H1 (cell line): ENCODE measurements at regions not wholly inside any gene's neighbourhood (a gene's known extent, or its start where the extent isn't known, plus 50 kb on each side); places are given as distances from the start of the nearest gene placed in this dataset.

Source experiments
- E2F6 ChIP-seq: IDR thresholded peaks from 2 replicates; pipeline ENCODE4 v1.6.1; 2012; ENCODE audit warnings: inconsistent platforms
- EZH2 ChIP-seq: fragments of 200-600 bp; sonication (generic); IDR thresholded peaks from 2 replicates; pipeline ENCODE4 v1.7.1; 2012; ENCODE audit warnings: low read depth, mild to moderate bottlenecking, moderate library complexity, low read length, inconsistent platforms; ENCODE audit not compliant: severe bottlenecking
- HDAC2 ChIP-seq, 2 experiments: fragments of 300-600 bp in 1 of 2; sonication (generic) in 1 of 2; IDR thresholded peaks; 2 replicates each; pipeline ENCODE4 v1.6.1; 2011 to 2012; ENCODE audit warnings: low read depth in 2 of 2, low read length in 2 of 2, mild to moderate bottlenecking in 2 of 2, moderate library complexity in 2 of 2, borderline replicate concordance in 1 of 2, inconsistent platforms in 1 of 2
- NANOG ChIP-seq: IDR thresholded peaks from 2 replicates; pipeline ENCODE4 v1.6.1; 2011; ENCODE audit warnings: low read length, low read depth, mild to moderate bottlenecking, inconsistent platforms; ENCODE audit not compliant: insufficient read depth, poor library complexity, severe bottlenecking
- SIX5 ChIP-seq: IDR thresholded peaks from 2 replicates; pipeline ENCODE4 v1.6.1; 2011; ENCODE audit warnings: mild to moderate bottlenecking, low read depth, low read length
- TF ChIP-seq, protein P1 (sequence below): fragments of 300-600 bp; sonication (generic); IDR thresholded peaks from 2 replicates; pipeline ENCODE4 v1.7.1; 2012; ENCODE audit warnings: low read length, moderate library complexity, mild to moderate bottlenecking, inconsistent platforms; ENCODE audit not compliant: insufficient replicate concordance

DNA sequence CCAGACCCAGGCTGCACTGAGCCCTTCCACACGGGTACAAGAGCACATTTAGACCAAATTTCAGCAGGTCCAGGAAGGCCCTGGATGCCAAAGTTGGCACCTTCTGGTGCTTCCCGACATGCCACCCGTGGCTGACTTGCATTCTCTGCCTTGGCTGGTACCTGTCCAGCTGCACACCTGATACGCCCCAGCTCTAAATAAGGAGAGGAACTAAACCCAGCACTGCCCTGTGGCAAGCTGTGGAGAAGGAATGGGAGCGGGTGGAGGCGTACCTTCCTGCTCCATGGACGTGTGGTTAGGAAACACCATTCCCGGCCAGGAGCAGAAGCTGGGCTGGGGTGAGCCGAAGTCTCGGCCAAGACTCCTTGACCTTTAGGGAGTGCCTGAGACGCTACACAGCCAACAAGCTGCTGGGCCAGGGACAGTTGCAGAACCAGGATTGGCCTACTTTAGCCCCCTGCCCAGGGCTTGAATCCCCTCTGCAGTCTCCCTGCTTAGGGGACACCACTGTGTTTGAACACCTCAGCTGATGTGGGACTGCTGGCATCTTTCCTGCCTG lies 86.5 kb upstream of the TAF1B start (continued):
- TF ChIP-seq, protein P1, sequence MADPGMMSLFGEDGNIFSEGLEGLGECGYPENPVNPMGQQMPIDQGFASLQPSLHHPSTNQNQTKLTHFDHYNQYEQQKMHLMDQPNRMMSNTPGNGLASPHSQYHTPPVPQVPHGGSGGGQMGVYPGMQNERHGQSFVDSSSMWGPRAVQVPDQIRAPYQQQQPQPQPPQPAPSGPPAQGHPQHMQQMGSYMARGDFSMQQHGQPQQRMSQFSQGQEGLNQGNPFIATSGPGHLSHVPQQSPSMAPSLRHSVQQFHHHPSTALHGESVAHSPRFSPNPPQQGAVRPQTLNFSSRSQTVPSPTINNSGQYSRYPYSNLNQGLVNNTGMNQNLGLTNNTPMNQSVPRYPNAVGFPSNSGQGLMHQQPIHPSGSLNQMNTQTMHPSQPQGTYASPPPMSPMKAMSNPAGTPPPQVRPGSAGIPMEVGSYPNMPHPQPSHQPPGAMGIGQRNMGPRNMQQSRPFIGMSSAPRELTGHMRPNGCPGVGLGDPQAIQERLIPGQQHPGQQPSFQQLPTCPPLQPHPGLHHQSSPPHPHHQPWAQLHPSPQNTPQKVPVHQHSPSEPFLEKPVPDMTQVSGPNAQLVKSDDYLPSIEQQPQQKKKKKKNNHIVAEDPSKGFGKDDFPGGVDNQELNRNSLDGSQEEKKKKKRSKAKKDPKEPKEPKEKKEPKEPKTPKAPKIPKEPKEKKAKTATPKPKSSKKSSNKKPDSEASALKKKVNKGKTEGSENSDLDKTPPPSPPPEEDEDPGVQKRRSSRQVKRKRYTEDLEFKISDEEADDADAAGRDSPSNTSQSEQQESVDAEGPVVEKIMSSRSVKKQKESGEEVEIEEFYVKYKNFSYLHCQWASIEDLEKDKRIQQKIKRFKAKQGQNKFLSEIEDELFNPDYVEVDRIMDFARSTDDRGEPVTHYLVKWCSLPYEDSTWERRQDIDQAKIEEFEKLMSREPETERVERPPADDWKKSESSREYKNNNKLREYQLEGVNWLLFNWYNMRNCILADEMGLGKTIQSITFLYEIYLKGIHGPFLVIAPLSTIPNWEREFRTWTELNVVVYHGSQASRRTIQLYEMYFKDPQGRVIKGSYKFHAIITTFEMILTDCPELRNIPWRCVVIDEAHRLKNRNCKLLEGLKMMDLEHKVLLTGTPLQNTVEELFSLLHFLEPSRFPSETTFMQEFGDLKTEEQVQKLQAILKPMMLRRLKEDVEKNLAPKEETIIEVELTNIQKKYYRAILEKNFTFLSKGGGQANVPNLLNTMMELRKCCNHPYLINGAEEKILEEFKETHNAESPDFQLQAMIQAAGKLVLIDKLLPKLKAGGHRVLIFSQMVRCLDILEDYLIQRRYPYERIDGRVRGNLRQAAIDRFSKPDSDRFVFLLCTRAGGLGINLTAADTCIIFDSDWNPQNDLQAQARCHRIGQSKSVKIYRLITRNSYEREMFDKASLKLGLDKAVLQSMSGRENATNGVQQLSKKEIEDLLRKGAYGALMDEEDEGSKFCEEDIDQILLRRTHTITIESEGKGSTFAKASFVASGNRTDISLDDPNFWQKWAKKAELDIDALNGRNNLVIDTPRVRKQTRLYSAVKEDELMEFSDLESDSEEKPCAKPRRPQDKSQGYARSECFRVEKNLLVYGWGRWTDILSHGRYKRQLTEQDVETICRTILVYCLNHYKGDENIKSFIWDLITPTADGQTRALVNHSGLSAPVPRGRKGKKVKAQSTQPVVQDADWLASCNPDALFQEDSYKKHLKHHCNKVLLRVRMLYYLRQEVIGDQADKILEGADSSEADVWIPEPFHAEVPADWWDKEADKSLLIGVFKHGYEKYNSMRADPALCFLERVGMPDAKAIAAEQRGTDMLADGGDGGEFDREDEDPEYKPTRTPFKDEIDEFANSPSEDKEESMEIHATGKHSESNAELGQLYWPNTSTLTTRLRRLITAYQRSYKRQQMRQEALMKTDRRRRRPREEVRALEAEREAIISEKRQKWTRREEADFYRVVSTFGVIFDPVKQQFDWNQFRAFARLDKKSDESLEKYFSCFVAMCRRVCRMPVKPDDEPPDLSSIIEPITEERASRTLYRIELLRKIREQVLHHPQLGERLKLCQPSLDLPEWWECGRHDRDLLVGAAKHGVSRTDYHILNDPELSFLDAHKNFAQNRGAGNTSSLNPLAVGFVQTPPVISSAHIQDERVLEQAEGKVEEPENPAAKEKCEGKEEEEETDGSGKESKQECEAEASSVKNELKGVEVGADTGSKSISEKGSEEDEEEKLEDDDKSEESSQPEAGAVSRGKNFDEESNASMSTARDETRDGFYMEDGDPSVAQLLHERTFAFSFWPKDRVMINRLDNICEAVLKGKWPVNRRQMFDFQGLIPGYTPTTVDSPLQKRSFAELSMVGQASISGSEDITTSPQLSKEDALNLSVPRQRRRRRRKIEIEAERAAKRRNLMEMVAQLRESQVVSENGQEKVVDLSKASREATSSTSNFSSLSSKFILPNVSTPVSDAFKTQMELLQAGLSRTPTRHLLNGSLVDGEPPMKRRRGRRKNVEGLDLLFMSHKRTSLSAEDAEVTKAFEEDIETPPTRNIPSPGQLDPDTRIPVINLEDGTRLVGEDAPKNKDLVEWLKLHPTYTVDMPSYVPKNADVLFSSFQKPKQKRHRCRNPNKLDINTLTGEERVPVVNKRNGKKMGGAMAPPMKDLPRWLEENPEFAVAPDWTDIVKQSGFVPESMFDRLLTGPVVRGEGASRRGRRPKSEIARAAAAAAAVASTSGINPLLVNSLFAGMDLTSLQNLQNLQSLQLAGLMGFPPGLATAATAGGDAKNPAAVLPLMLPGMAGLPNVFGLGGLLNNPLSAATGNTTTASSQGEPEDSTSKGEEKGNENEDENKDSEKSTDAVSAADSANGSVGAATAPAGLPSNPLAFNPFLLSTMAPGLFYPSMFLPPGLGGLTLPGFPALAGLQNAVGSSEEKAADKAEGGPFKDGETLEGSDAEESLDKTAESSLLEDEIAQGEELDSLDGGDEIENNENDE = no peak
- TF ChIP-seq HDAC2 (IDR thresholded peaks at IDR 0.05; ENCODE audit: borderline replicate concordance in 1 of 2, low read depth in 2 of 2, low read length in 2 of 2) (no peak), EZH2 (no peak), NANOG (no peak), SIX5 (no peak), E2F6 (no peak)
